HG03045 (cell line): ENCODE measurements at regions not wholly inside any gene's neighbourhood (a gene's known extent, or its start where the extent isn't known, plus 50 kb on each side); places are given as distances from the start of the nearest gene placed in this dataset.
"Not testable (repeated sequence)": the region's sequence is repeated elsewhere in the genome, so short reads cannot be mapped to it uniquely, and the experiment has no call there.

ENCODE experiments used
- ATAC-seq: cut with Tn5 transposase; IDR thresholded peaks from one replicate; pipeline ENCODE4 v1.9.1; 2021; ENCODE audit warnings: mild to moderate bottlenecking, moderate library complexity; ENCODE audit not compliant: unreplicated experiment

DNA sequence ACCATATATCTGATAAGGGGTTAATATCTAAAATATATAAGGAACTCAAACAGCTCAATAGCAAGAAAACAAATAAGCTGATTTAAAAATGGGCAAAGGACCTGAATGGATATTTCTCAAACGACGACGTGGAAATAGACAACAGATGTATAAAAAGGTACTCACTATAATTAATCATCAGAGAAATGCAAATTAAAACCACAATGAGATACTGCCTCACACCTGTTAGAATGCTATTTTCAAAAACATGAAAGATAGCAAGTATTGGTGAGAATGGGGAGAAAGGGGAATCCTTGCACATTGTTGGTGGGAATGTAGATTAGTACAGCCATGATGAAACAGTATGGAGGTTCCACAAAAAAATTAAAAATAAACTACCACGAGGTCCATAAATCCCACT is 163.2 kb downstream of the DKK1 start:
- no peak for ATAC-seq

DNA sequence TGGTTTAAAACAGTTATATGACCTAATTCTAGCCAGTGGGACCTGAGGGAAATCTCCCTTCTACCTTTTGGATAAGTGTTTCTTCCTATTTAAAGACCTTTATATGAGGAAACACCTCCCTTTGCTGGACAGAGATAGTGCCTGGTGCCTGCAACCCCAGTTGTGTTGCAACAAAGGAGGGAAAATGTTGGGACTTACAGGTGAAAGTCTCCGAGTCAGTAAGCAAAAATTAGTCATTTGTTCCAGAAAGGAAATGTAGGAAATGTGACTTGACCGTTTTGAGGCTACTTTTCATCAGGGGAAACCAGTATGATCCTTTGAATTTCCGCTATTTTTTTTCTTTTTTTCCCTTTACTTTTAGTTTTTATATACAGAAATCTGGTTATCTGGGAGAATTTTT is 165.5 kb downstream of the DKK1 start:
- no peak for ATAC-seq

DNA sequence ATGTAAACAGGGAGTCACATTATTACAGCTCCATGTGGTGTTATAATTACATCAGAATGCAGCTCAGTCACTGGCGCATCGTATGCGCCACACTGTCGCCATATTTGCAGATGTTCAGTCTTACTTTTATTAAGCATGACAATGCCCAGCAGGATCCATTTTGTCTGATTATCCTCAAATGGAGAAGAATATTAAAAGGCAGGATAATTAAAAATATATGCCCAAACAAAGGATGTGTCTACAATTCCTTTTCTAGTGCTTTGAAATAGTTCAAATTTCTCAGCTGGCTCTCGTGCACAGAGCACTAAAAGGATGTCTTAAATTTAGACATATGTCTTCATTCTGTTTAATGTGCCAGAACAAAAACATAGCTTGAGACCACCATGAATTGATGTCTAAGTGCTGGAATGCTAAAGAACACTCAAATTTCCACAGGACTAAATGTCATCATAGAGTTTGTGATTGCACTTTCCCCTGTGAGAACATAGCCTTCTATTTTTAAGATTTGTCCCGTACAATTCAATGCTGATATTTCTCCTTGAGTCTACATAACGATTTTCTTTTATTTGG is 168.0 kb downstream of the DKK1 start:
- no peak for ATAC-seq

DNA sequence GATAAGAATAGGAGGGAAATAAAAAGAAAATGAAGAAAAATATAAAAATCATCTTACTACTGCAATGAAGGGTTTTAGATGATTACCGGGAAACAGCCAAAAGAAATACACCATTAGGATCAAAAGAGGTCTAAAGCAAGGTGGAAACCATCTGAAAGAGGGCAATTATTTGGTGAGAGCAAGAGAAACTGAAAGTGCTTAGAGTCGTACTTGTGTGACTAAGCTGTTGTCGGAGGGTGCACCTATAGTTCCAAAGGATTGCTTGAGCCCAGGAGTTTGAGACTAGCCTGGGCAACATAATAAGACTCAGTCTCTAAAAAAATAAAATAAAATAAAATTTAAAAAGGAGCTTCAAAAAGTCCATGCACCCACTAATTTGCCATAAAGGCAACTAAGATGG is 169.5 kb downstream of the DKK1 start:
- ATAC-seq, result no peak

DNA sequence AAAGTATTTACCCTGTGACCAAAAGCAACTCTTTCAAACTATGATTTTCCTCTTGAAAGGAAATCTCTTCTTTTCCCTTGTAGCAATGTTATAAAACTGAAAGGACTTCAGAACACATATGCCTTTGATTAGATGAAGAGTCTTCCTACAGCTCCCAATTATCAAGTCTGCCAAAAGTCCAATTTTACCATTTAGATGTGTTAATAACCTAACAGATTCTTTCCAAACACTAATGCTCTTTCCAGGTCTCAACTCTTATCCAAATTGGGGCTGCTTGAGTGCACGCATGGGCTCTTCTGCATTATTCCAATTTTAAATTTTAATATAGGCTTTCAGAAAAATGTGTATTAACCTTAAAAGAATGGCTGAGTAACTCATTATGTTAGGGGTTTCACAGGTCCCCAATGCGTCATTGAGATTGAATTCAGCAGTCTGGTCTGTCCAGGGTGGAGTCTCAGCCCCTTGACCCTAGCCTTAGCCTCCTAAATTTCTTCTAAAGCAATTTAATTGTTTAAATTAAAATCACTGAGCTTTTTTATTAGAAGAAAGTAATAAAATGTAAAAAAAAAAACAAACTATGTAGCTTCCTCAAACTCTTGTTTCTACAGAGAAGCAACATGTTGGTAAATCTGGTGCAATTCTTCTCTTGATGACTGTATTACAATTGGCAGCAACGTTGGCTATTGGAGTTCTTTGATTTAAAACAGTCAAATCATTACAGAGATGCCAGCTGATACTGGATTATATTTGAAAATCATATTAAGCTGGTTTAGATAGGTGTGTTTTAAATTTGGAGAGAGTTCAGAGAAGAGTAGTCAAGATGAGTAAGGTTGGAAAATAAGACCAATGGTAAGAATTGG is 170.4 kb downstream of the DKK1 start:
- ATAC-seq, result no peak

DNA sequence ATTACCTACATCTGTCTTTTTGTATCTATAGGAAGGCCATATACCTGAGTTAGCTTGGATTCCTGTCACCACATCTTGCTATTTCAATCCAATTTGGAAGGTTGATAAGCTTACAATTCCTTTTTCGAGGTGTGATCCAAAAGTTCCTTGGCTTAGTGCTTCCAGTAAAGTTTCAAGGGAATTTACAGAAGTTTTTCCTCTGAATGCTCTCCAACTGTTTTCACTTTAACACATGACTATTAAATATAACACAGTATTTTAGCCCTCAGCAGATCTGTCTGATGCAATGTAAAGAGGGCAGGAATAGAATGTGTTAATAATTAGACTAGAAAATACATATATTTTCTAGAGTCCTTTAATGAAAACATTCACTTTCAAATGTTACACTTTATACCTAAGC is 171.4 kb downstream of the DKK1 start:
- no peak for ATAC-seq

DNA sequence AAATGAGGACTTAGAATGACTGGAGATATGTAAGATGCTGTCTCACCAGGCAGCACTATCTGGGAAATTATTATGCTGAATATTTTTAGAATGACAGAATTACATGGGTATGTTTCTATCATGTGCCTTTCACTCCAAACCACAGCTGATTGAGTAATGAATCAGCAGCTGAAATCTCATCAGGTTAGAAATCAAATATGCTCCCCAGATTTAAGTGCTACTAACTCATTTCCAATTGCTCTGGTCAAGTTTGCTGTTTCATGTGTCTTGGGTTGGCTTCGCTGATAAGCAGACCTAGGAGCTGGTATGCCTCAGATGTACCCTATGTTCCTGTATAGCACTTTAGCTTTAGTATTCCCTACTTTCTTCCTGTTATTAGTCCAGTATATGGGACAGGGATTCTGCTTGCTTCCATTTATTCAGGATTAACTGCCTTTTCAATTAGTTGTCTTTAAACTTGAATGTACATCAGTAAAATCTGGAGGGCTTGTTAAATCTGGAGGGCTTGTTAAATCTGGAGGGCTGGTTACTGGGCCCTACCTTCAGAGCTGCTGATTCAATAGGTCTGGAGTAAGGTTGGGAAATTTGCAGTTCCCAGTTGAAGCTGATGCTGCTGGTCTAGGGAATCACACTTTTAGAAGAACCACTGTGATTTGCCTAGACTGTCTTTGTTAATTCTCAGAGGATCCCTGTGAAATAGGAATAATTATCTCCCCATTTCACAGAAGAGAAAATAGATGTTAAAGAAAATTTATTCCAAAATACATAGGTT is 172.9 kb downstream of the DKK1 start:
- ATAC-seq, result no peak

DNA sequence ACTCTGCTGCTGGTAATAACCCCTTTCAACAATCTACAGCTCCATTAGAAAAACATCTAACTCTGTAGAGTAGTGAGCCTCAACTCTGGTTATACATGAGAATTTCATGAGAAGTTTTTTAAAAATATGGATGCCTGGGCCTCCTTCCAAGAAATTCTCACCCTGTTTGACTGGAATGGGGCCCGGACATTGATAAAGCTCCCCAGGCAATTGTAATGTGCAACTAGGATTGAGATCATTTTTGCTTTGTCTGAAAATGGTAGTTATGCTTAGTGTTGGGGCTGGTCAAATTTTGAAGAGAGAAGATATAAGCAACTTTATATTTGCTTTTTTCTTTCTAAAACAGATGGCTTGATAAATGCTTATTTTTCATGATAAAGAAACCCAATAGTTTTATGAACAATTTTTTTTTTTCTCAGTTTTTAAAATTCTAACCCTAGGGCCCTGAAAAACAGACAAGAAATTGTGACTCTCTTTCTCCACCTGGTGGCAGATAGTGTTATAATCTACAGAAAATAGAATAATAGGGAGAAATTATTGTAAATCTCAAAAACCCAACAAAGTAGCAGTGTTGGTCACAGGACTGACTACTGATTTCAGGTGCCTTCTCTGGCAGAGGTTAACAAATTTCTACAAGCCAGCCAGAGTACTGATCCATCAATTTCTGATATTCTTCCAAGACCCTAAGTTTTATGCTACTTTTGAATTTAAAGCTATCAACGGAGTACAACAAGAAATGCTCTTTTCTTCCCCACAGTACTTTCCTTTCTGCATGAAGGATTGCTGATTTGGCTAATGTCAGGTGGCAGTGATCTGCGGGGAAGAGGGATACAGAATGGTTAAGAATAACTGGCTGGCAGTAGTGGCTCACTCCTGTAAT is 174.8 kb downstream of the DKK1 start:
- no peak for ATAC-seq

DNA sequence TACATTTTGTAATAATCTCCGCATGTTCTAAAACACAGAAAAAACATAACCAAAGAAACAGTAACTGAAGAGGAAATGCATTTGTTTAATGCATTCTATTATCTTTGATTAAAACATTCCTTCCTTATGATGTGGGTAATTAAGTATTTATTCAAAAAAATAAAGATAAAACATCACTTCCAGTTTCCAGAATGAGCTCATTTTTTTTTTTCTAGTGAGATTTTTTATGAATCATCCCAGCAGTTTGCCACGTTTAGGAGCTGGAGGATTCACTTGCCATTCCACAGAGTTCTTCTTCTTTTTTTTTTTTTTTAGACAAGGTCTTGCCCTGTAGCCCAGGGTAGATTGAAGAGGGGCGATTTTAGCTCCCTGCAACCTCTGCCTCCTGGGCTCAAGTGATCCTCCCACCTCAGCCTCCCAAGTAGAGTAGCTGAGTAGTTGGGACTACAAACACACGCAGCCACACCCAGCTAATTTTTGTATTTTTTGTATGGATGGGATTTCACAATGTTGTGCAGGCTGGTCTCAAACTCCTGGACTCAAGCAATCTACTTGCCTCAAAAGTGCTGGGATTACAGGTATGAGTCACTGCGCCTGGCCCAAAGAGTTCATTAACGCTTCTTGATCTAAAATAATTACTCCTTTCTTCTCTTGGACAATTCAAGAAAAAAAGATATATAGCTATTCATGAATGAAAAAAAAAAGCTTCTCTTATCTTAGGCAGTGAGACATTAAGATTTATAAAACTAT is 177.3 kb downstream of the DKK1 start:
- no peak for ATAC-seq

DNA sequence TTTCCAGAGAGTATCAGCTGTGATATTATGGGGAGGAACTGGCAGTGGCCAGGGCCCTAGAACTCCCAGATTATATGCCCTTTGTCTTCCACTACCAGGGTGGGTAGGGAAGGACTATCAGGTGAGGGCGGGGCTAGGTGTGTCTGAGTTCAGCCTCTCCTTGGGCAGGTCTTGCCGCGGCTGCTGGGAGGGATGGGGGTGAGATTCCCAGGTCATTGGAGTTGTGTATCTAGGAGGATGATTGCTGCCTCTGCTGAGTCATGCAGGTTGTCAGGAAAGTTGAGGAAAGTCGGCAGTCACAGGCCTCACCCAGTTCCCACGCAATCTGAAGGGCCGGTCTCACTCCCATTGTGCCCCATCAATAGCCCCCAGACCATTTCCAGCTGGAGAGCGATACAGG is 185.2 kb downstream of the DKK1 start:
- no peak for ATAC-seq

DNA sequence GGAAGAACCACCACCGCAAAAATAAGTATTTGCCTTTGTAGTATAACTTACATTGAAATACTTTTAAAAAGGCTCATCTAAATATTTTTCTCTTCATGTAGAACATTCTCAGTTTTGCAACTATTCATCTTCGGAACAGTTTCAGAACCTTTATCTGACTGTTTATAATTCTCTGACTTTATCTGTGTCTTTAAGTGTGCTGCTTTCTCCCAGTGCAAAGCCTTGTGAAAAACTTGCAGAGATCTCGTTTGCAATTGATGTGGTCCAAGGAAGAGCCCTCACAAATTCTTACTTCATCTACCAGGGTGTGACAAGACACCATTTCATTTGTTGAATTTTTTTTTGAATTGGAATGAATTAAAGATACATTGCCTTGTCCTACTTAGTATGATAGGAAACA is 186.4 kb downstream of the DKK1 start:
- no peak for ATAC-seq

DNA sequence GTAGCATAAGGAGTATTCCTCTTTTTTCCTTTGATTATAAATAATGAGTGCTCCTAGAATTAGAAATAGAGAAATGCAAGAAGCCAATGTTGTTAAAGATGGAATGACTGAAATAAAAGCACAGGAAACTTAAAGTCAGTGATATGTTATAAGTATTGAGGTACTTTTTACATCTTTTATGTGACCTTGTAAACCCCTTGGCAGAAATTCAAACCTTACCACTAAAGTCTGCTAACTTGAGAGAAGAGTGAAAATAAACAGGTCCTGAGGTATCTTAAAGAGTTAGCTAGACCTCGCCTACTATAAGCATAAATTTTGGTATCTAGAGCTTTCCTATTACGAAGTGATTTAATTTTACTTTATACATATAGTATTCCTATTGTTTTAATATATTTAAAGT is 188.2 kb downstream of the DKK1 start:
- ATAC-seq, result no peak

DNA sequence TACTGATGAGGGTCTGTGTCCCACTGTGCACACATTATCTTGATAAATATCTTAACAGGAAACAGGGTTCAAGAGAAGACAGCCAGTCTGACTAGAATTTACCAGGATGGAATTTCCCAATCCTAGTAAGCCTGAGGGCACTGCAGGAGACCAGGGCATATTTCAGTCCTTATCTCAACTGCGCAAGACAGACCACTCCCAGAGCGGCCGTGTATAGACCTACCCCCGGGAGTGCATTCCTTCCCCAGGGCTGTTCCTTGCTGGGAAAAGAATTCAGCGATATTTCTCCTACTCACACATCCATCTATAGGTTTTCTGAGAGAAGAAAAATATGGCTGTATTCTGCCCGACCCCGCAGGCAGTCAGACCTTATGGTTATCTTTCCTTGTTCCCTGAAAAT is 191.3 kb downstream of the DKK1 start:
- ATAC-seq, result not testable (repeated sequence)

DNA sequence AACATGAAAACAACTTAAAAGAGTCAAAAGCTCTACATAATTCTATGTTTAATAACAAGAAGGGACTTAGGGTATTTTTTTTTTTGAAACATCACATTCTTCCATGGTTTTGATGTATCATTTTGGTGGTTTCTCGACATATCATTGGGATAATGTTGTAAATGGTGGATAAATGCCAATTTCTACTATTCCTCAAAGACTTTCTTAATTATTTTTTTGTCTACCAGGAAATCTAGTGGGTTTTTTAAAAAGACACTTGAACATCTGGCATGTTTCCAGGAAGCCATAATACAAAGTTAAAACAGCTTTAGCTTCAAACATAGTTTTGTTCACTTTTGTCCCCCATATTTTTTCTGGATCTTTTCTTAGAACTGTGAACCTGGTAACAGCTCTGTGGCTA is 200.4 kb downstream of the DKK1 start:
- ATAC-seq, result no peak

DNA sequence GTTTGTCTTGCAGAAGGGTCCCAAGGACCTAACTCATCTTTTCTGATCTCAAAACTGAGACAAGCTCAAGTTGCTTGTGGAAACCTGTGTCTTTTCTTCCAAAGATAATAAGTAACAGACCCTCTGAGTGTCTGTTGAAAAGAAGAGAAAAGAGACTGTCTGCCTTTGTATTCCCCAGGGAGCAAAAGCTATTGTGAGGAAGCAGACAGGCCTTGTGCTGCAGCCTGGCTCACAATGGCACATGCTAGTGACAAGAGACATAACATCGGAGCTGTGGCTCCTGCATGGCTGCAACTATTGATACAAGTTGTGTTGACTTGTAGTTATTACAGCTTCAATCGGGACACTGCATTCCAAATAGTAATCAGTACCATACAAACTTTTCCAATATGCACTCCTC is 202.9 kb downstream of the DKK1 start:
- ATAC-seq, result no peak

DNA sequence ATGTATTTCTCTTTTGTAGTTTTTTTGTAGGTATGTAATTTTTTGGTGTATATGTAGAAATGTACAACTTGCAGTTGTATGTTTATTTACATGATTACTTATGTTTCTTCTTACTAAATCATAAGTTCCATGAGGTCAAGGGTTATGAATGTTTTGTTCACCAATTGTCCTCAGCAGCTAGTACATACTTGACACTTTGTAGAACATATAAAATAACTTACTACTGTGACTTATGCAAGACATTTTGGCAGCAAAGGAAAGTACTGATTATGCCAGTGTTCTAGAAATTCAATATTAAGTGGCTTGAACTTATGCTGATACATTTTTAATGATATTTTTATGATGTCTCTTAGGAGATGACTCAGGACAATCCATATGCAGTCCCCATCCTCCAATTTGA is 209.6 kb downstream of the DKK1 start:
- ATAC-seq, result no peak

DNA sequence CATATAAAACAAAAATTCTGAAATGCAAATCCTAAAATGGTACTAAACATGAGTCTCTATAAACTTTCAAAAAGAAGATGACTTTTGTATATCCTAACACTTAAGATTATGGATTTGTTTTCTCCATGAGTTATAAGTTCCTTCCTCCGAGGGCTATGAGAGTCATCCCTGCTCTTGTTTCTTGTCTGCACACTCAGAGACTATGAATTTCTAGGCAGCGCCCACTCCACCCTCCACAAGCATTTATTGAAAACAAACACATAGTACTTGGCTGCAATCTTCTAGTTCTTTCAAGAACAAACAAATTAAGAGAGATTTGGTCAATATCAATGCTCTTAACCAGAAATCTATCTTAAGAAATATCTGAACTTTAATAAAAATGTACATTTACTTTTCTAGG is 211.7 kb downstream of the DKK1 start:
- ATAC-seq, result no peak

DNA sequence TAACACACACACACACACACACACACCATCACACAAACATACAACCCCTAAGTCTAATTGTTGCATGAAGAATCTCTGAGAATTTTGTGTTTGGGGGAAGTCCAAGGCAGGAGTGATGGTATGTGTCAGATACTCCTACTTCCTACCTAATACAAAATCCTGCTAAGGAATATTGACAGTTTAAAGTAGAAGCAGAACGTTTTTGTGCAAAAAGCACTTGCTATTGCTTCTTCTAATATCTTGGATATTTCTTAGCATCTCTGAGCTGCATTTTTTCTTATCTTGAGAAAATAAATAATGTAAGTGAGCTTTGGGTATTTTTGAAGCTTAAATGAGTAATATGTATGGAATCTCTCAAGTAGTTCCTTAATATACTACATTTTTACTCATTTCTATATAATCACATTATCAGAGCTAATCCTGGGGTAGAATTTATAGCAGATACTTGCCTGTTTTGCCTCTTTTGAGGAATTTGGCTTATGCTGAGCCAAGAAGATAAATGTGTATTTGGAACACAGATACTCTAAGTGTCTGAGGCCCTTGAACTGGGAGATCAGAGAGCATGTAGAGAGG is 212.3 kb downstream of the DKK1 start:
- ATAC-seq, result no peak

DNA sequence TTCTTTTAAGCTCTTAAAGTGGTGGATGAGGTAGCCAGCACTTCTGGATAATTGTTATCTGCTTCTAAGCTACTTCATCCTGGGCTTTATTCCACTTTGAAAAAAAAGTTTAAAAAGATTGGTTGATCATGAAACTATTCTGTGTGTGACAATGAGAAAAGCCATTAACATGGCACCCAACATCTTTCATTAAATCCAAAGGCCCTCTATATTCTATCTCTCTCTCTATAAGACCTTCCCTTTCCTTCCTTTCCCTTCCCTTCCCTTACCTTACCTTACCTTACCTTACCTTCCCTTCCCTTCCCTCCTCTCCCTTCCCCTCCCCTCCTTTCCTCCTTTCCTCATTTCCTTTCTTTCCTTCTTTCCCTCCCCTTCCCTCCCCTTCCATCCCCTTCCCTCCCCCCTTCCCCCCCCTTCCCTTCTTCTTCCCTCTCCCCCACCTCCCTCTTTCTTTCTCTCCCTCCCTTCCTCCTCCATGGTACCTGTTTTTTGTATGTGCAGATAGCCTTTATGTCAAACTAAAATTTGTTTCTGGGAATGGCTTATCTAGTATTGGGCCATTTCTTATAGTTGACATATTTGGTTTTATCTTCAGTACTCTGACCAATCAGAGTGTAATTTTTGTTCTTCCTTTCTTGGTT is 218.7 kb downstream of the DKK1 start:
- no peak for ATAC-seq

DNA sequence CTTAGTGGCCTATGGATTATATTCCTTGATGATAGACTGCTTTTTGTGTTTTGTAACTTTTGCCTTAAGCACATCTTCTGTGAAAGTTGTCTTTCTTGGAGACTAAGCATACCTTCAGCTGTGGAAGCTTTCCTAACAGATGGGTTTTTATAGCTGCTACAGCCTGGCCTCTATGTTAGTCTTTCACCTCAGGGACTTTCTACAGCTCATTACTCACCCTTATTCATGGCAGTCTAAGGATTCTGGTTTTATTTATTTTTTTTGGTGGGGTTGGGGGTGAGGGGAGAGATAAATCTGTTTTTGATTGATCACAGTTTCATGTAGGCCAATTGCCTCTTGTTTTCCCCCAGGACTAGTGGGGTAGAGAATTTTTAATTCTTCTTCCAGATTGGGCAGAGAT is 219.9 kb downstream of the DKK1 start:
- ATAC-seq, result no peak
